Suprapubic skin (tissue), 4 donors: ENCODE measurements at regions not wholly inside any gene's neighbourhood (a gene's known extent, or its start where the extent isn't known, plus 50 kb on each side); places are given as distances from the start of the nearest gene placed in this dataset.

Experiments
- POLR2A ChIP-seq, 2 donors: fragments of 450-650 bp; IDR thresholded peaks; one replicate each; pipeline ENCODE4 v1.6.1; 2017; ENCODE audit warnings: antibody characterized with exemption in 2 of 2, mild to moderate bottlenecking in 2 of 2, moderate library complexity in 2 of 2
- POLR2AphosphoS5 ChIP-seq, 3 donors: sonication (generic); formaldehyde crosslinking; IDR thresholded peaks; one replicate each; pipeline ENCODE4 v1.6.1; 2017; ENCODE audit warnings: antibody characterized with exemption in 3 of 3
- TF ChIP-seq, protein P1 (sequence below), 2 donors: fragments of 200-600 bp in 1 of 2; fragments of 450-650 bp in 1 of 2; sonication (generic) in 1 of 2; IDR thresholded peaks; one replicate each; pipeline ENCODE4 v1.5.1; 2016 to 2019; ENCODE audit warnings: antibody characterized with exemption in 2 of 2, mild to moderate bottlenecking in 1 of 2, moderate library complexity in 1 of 2

GRCh38 chr4:129438456-129438981 lies 342.6 kb downstream of the C4orf33 start:
- TF ChIP-seq POLR2A (IDR thresholded peaks at IDR 0.05) = no peak
- TF ChIP-seq, protein P1, sequence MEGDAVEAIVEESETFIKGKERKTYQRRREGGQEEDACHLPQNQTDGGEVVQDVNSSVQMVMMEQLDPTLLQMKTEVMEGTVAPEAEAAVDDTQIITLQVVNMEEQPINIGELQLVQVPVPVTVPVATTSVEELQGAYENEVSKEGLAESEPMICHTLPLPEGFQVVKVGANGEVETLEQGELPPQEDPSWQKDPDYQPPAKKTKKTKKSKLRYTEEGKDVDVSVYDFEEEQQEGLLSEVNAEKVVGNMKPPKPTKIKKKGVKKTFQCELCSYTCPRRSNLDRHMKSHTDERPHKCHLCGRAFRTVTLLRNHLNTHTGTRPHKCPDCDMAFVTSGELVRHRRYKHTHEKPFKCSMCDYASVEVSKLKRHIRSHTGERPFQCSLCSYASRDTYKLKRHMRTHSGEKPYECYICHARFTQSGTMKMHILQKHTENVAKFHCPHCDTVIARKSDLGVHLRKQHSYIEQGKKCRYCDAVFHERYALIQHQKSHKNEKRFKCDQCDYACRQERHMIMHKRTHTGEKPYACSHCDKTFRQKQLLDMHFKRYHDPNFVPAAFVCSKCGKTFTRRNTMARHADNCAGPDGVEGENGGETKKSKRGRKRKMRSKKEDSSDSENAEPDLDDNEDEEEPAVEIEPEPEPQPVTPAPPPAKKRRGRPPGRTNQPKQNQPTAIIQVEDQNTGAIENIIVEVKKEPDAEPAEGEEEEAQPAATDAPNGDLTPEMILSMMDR (IDR thresholded peaks at IDR 0.05) = no peak
- TF ChIP-seq POLR2AphosphoS5 (IDR thresholded peaks at IDR 0.05) = no peak
